Lower leg skin (tissue), 4 donors: ENCODE measurements at regions not wholly inside any gene's neighbourhood (a gene's known extent, or its start where the extent isn't known, plus 50 kb on each side); places are given as distances from the start of the nearest gene placed in this dataset.

Experiments used
- DNase-seq, 2 donors: peaks; one replicate each; pipeline ENCODE4 v3.0.0-alpha.2; 2019; ENCODE audit warnings: low spot score in 2 of 2
- H3K4me3 ChIP-seq: fragments of 200-600 bp; sonication (generic); 2 replicates; pipeline ENCODE4 v1.5.1; 2017; ENCODE audit warnings: mild to moderate bottlenecking, low read depth; ENCODE audit not compliant: poor library complexity, severe bottlenecking
- CTCF ChIP-seq, 3 donors: fragments of 450-650 bp; IDR thresholded peaks; one replicate each; pipeline ENCODE4 v1.5.1; 2016; ENCODE audit warnings: antibody characterized with exemption in 3 of 3, mild to moderate bottlenecking in 3 of 3, moderate library complexity in 2 of 3
- POLR2A ChIP-seq, 2 donors: fragments of 450-650 bp; IDR thresholded peaks; one replicate each; pipeline ENCODE4 v1.6.1; 2016 to 2017; ENCODE audit warnings: antibody characterized with exemption in 2 of 2, mild to moderate bottlenecking in 1 of 2, moderate library complexity in 1 of 2
- WGBS, 2 donors: methylation state at CpG; one replicate each; pipeline ENCODE4 v1.1.5; 2018; 5-methylcytosine and 5-hydroxymethylcytosine counted together
- intact Hi-C: fragments of 100-400 bp; cut with DNase I; formaldehyde crosslinking; loops from one replicate; pipeline ENCODE4 v1.15.0; 2023; ENCODE audit warnings: low total_unique reads

- no peak for DNase-seq
- no peak for TF ChIP-seq POLR2A (IDR thresholded peaks at IDR 0.05)
- TF ChIP-seq CTCF (IDR thresholded peaks at IDR 0.05): no peak
- intact Hi-C loops: no loop called here
- no peak overlapping the region for H3K4me3 ChIP-seq
These were observed 339.6 kb upstream of the FOXG1 start for GRCh38 chr14:28426960-28427359.

GRCh38 chr14:28436821-28437220 is 329.8 kb upstream of the FOXG1 start:
- no peak for TF ChIP-seq POLR2A (IDR thresholded peaks at IDR 0.05)
- no peak for TF ChIP-seq CTCF (IDR thresholded peaks at IDR 0.05)

GRCh38 chr14:28461389-28461788 is 305.2 kb upstream of the FOXG1 start:
- TF ChIP-seq CTCF (IDR thresholded peaks at IDR 0.05) (no peak), POLR2A (IDR thresholded peaks at IDR 0.05) (no peak)
- intact Hi-C loops: no loop called here
- no peak for DNase-seq
- H3K4me3 ChIP-seq: no peak overlapping the region
- WGBS, 2 donors: 39 to 41% methylated on average over 7 of the region's 7 CpGs

More at GRCh38 chr14:28436821-28437220, 329.8 kb upstream of the FOXG1 start:
- no peak overlapping the region for H3K4me3 ChIP-seq
- DNase-seq: no peak
- 66 to 74% methylated on average over 2 of the region's 2 CpGs for WGBS, 2 donors
- intact Hi-C loops: no loop called here

- no peak for DNase-seq
- H3K4me3 ChIP-seq: no peak overlapping the region
- 91 to 93% methylated on average over 4 of the region's 4 CpGs for WGBS, 2 donors
- intact Hi-C loops: no loop called here
- no peak for TF ChIP-seq POLR2A (IDR thresholded peaks at IDR 0.05)
- no peak for TF ChIP-seq CTCF (IDR thresholded peaks at IDR 0.05)
These were observed 299.0 kb upstream of the FOXG1 start for GRCh38 chr14:28467611-28468010.

GRCh38 chr14:28468191-28469151 is 298.1 kb upstream of the FOXG1 start:
- TF ChIP-seq CTCF (IDR thresholded peaks at IDR 0.05): no peak
- TF ChIP-seq POLR2A (IDR thresholded peaks at IDR 0.05): no peak
- WGBS, 2 donors: 27 to 44% methylated on average over 2 of the region's 2 CpGs
- intact Hi-C loops: no loop called here
- no peak overlapping the region for H3K4me3 ChIP-seq
- DNase-seq: no peak
